Uterus (tissue), 2 donors: ENCODE measurements at regions not wholly inside any gene's neighbourhood (a gene's known extent, or its start where the extent isn't known, plus 50 kb on each side); places are given as distances from the start of the nearest gene placed in this dataset.

Experiments used
- POLR2A ChIP-seq, 2 donors: fragments of 450-650 bp; IDR thresholded peaks; one replicate each; pipeline ENCODE4 v1.6.1; 2016; ENCODE audit warnings: antibody characterized with exemption in 2 of 2, mild to moderate bottlenecking in 1 of 2, moderate library complexity in 1 of 2
- TF ChIP-seq, protein P1 (sequence below), 4 experiments: fragments of 200-600 bp in 2 of 4; fragments of 450-650 bp in 2 of 4; sonication (generic) in 2 of 4; IDR thresholded peaks; one replicate each; pipeline ENCODE4 v1.5.1; 2016 to 2019; ENCODE audit warnings: antibody characterized with exemption in 4 of 4, mild to moderate bottlenecking in 2 of 4, moderate library complexity in 1 of 4

DNA sequence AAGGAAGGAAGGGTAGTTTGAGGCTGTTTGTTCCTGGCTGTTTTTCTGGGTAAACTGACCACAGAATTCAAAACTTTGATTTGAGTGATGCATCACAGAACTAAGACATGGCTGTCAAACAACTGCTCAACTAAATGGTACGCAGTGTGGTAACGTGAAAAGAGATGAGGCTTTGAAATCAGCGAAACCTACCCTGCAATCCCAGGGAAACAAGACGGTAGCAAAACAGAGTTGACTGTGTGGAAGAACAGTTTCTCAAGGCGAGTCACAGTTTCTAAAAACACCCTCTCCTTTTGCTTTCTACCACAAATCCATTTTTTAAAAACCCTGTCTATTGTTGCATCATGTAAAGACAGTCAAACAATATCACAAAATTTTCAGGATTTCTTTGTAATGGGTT is 156.0 kb upstream of the MAF start:
- TF ChIP-seq, protein P1, sequence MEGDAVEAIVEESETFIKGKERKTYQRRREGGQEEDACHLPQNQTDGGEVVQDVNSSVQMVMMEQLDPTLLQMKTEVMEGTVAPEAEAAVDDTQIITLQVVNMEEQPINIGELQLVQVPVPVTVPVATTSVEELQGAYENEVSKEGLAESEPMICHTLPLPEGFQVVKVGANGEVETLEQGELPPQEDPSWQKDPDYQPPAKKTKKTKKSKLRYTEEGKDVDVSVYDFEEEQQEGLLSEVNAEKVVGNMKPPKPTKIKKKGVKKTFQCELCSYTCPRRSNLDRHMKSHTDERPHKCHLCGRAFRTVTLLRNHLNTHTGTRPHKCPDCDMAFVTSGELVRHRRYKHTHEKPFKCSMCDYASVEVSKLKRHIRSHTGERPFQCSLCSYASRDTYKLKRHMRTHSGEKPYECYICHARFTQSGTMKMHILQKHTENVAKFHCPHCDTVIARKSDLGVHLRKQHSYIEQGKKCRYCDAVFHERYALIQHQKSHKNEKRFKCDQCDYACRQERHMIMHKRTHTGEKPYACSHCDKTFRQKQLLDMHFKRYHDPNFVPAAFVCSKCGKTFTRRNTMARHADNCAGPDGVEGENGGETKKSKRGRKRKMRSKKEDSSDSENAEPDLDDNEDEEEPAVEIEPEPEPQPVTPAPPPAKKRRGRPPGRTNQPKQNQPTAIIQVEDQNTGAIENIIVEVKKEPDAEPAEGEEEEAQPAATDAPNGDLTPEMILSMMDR (IDR thresholded peaks at IDR 0.05) = no peak
- no peak for TF ChIP-seq POLR2A (IDR thresholded peaks at IDR 0.05)
